ENCODE measurements at regions not wholly inside any gene's neighbourhood (a gene's known extent, or its start where the extent isn't known, plus 50 kb on each side); places are given as distances from the start of the nearest gene placed in this dataset.
A peak's percentile ranks its signal among the peaks of the same experiment; 100 is the strongest.
"Not testable (repeated sequence)": the region's sequence is repeated elsewhere in the genome, so short reads cannot be mapped to it uniquely, and the experiment has no call there.

- no peak for DNase-seq
Observed at GRCh38 chr15:96851613-96852012, 521.1 kb downstream of the NR2F2 start.

DNA sequence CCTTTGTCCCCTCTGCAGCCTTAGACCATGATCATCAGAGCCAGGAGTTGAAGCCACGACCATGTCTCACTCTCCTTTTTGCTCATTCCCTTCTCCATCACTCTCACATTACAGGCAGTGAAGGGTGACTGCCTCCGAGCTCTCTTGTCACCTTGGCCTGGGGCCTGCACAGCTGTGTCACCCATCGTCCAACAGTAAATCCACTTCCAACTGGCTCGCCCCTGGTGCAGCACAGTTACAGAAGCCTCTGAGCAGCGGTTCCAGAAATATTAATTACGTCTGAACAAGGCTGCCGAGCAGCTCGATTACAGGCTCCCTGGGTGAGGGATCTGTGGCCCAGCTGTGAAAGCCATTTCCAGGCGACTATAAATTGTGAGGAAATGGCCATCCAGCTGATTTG, 528.2 kb downstream of the NR2F2 start:
- DNase-seq = peak; percentile 46

GRCh38 chr15:96860741-96861140, 530.2 kb downstream of the NR2F2 start:
- no peak for DNase-seq

GRCh38 chr15:96867992-96868391, 537.5 kb downstream of the NR2F2 start:
- DNase-seq = no peak

GRCh38 chr15:96869122-96869521, 538.6 kb downstream of the NR2F2 start:
- no peak for DNase-seq

DNA sequence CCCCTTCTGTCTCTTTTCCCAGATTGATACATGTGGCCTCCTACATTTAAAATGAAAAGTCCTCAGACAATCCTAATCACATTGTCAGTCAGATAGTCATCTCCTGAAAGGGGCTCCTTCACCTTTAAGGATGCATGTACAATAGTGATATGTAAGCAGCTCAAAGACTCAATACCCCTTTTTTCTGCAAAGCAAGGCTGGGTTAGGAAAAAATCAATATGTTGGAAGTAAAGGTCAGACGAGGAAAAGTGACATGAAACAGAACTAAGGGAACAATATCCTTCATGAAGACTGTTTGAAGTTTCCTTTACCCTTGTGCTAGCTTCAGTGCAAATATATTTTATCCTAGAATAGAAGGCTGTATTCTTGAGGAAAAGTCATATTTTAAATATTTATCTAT, 539.3 kb downstream of the NR2F2 start:
- DNase-seq = no peak

GRCh38 chr15:96870580-96870979, 540.1 kb downstream of the NR2F2 start:
- no peak for DNase-seq

- not testable (repeated sequence) for DNase-seq
Observed at GRCh38 chr15:96877442-96877841, 546.9 kb downstream of the NR2F2 start.

DNA sequence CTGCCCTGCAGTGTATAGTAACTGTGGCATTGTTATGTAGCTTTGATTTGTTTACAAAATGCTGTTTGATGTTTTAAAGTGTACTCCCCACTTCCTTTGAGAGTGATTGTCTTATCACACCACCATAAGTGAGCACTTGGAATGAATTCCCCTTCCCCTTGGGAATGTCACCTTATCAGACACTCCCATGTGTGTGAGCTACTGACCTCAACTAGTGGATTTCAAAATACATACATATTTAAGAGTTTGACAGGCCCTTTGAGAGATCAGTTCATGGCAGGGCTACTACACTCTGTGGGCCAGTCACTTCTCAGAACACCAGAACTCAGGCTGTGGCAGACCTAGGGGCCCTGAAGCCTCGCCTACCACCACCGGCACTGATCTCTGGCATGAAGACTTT, 547.6 kb downstream of the NR2F2 start:
- no peak for DNase-seq

DNA sequence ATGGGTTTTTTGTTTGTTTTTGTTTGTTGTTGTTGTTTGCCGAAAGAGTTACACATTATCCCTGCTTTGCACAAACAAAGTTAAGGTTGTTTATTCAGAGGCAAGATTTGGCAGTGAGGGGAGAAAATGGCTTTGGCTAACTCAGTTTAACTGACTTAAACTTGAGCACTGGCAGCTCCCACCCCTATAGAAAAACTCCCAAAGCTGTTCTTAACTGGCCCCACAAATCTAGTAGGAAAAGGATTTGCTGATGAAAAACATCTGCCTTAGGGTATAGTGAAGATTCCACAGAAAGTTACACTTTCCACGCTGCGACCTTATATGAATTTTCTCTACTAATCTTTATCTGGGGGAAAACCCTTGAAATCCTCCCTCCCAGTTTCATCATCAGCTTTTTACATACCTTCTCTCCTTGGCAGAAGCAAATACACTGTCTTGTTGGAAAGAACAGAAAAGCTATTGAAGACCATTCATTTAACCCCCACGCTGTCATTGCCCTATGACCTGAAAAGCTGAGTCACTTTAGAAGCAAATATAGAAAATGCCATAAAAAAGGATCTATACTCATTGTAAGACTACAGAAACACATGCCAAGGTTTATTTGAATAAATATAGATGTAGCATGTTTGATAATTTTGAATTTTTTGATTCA, 551.7 kb downstream of the NR2F2 start:
- DNase-seq = no peak

- DNase-seq = no peak
Observed at GRCh38 chr15:96887730-96888129, 557.2 kb downstream of the NR2F2 start.

DNA sequence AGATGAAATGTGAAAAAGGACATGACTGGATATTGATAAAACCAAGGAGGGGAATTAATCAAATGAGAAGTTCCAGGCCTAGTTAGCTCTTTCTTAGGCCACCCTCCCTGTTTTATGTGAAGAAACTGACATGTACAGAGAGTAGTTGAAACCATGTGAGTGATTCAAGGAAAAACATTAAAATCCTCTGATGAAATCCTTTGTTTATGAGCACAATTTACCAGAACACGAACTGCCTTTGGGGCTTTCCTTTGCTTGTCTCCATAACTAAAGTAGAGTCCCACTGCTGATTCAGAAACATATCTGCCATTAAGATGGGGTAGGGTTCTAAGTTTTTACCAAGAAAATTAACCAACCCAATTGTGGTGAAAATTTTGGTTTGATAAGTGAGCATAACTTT, 558.3 kb downstream of the NR2F2 start:
- DNase-seq = no peak

DNA sequence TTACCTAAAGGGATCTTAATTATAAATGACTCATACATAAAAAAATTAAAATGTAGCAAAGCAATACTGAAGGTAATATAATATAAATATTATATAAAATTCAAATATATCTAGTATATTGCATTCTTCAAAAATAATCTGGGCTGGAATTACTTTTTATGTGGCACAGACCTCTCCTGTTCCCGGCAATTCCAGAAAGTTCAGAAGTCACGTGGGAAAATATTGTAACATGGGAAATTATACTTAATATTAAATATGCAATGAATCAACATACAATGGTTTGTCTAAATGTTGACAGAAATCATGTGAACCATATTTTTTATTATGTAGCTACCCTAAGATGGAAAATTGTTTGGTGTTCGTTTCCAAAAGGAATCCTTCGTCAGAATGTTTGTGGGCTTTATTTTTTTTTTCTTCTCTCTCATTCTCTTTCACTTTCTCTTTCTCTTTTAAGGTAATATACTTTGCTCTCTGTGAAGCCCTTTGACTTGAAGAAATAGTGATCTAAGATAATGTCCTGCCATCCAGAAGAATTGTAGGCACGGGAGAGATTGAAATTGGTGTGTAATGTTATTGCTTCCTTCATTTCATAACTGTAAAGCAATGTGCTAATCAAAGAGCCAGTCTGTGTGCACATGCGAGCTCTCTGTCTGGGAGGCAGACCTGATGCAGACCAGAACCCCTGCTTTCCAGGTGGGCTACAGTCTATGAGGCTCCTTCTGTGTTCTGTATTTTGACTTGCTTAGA, 559.4 kb downstream of the NR2F2 start:
- no peak for DNase-seq

GRCh38 chr15:96891046-96891445, 560.5 kb downstream of the NR2F2 start:
- DNase-seq = no peak

DNA sequence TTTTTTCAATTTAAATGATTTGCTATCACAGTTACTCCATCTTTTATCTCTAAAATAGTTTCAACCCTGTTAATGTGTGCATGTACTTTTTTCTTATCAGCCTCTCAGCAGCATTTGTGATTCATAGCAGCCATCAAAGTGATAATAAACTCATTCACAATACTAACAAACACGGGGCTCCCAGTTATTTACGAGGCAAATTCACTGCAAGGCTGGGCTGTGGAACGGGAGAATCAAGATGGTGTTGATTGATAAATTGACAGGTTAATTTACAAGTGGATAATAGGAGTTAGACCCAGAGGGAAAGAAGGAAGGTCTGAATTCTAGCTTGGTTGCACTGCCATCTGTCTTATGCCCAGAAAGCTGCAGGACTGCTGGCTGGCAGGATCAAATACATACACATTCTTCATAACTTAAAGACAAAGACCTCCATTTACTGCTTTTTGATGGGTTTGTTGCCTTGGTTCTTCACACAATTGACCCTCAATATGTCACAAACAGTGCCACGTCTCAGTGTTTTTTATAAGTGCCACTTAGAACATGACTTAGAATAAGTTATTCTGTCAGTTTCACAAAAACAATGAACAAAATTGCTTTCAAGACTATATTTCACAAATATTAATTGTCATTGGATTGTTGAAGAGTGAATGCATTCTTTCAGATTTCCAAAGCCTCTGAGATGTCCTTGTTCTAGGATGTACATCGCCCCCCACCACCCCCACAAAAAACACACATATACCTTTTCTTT, 562.8 kb downstream of the NR2F2 start:
- no peak for DNase-seq

- no peak for DNase-seq
Observed at GRCh38 chr15:96894659-96895058, 564.2 kb downstream of the NR2F2 start.

DNA sequence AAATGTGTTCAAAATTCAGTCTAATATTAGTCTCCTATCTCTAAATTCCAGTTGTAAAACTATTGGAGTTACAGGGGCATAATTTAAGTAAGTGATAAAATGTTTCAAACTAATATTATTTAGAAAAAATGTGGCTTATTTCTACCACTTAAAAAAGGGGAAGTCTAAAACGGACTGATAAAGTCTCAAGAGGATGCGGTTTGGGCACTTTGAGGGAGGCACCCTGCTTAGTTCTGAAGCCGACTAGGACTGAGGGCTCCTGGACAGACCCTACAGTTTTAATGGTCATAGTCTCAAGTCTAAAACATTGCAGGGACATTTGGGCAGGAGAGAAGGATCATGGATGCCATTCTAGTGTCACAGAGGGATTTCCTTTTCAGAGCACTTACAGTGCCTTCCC, 566.3 kb downstream of the NR2F2 start:
- no peak for DNase-seq

DNA sequence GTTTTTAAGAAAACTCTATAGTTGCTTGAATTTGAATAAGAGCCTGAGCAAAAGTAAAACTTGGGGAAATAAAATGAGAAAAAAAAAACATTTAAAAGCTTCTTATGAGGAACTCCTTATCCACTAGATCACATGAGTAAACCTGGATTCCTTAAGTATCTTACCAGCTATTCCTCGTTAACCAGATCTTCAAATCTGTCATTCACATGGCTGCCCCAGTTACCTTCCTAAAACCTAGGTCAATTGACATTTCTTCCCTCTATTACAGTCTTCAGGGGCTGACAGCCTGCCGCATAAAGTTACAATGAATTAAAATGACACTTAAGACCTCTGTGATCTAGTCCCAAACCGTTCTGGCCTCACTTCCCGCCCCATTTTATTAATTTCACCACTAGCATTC, 583.6 kb downstream of the NR2F2 start:
- DNase-seq = no peak

- no peak for DNase-seq
Observed at GRCh38 chr15:96916750-96917149, 586.2 kb downstream of the NR2F2 start.

GRCh38 chr15:96924570-96924969, 594.1 kb downstream of the NR2F2 start:
- no peak for DNase-seq

- DNase-seq = no peak
Observed at GRCh38 chr15:96947296-96948229, 617.1 kb downstream of the NR2F2 start.

DNA sequence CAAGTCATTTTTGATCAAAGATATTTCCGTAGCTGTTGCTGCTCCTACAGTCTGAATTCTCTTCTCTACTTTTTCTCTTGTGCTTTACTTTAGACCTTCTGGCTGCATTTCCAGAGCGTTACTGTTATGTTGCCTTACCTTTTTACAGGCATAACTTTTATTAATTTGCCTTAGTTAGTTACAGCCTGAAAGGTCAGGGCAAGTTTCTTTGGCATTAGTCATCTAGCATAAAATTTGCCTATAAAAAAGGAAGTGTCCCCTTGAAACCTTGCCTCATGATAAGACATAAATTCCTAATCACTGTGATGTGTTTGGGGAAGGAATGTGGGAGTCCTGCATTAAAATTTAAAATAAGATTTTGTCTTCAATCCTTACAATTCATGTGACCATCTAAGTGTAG, 618.5 kb downstream of the NR2F2 start:
- no peak for DNase-seq

GRCh38 chr15:96958721-96959120, 628.2 kb downstream of the NR2F2 start:
- no peak for DNase-seq
